T-cell (primary cell): ENCODE measurements at regions not wholly inside any gene's neighbourhood (a gene's known extent, or its start where the extent isn't known, plus 50 kb on each side); places are given as distances from the start of the nearest gene placed in this dataset.

Source experiments
- ATAC-seq, 4 experiments: fragments of 200-7000 bp in 3 of 4; fragments of 150-1000 bp in 1 of 4; cut with Tn5 transposase; replicated peaks in 1 of 4; 1 replicate in 3 of 4; 2 replicates in 1 of 4; pipeline ENCODE4 v1.10.0; 2021; ENCODE audit warnings: moderate library complexity in 3 of 4, mild to moderate bottlenecking in 2 of 4, moderate number of reproducible peaks in 1 of 4
- CTCF ChIA-PET, 2 donors: fragments of 300-600 bp; sonication (Branson Sonifier 250); formaldehyde crosslinking; loops; one replicate each; lab custom pipeline; 2022; ENCODE audit warnings: antibody characterized with exemption in 2 of 2; lab: Charles Lee
- POLR2A ChIA-PET, 2 donors: fragments of 300-600 bp; sonication (Branson Sonifier 250); formaldehyde crosslinking; loops; one replicate each; lab custom pipeline; 2022; ENCODE audit warnings: antibody characterized with exemption in 2 of 2; lab: Charles Lee
- DNase-seq, 35 experiments: peaks; one replicate each; pipeline versions ENCODE4 v3.0.0 to v3.0.0-alpha.2; 2013 to 2023
- H3K27ac ChIP-seq: one replicate; pipeline ENCODE4 v1.5.1; 2013; ENCODE audit warnings: low read length
- H3K27me3 ChIP-seq, 2 experiments: replicated peaks in 1 of 2; 1 replicate in 1 of 2; 2 replicates in 1 of 2; pipeline versions ENCODE4 v1.6.1 to v1.7.0; 2013; ENCODE audit warnings: low read length in 1 of 2, mixed read lengths in 1 of 2; ENCODE audit not compliant: control insufficient read depth in 2 of 2, insufficient read depth in 2 of 2; ENCODE audit errors: extremely low read depth in 1 of 2
- H3K36me3 ChIP-seq, 2 donors: 1 replicate in 1 of 2; 2 replicates in 1 of 2; pipeline versions ENCODE4 v1.6.1 to v1.7.0; 2013; ENCODE audit warnings: low read length in 1 of 2; ENCODE audit not compliant: control insufficient read depth in 2 of 2, insufficient read depth in 1 of 2; ENCODE audit errors: extremely low read depth in 1 of 2
- H3K4me1 ChIP-seq, 2 experiments: 1 replicate in 1 of 2; 2 replicates in 1 of 2; pipeline versions ENCODE4 v1.6.1 to v1.7.0; 2013; ENCODE audit warnings: low read length in 2 of 2, mixed read lengths in 1 of 2; ENCODE audit not compliant: insufficient read depth in 2 of 2, control insufficient read depth in 1 of 2; ENCODE audit errors: extremely low read depth in 1 of 2
- H3K4me3 ChIP-seq, 2 donors: 1 replicate in 1 of 2; 2 replicates in 1 of 2; pipeline versions ENCODE4 v1.5.1 to v1.7.0; 2013; ENCODE audit warnings: mild to moderate bottlenecking in 2 of 2, low read length in 1 of 2, moderate library complexity in 1 of 2; ENCODE audit not compliant: control insufficient read depth in 1 of 2; ENCODE audit errors: extremely low read depth in 1 of 2
- H3K9me3 ChIP-seq: 2 replicates; pipeline ENCODE4 v1.7.0; 2013
- H3K27ac Mint-ChIP-seq, 2 donors: one replicate each; pipeline ENCODE4 v1.8.0; 2020 to 2021; ENCODE audit warnings: mild to moderate bottlenecking in 2 of 2, mixed read lengths in 2 of 2
- H3K27me3 Mint-ChIP-seq, 2 donors: one replicate each; pipeline ENCODE4 v1.8.0; 2021 to 2022; ENCODE audit warnings: mixed read lengths in 2 of 2
- H3K36me3 Mint-ChIP-seq: one replicate; pipeline ENCODE4 v1.8.0; 2021; ENCODE audit warnings: mixed read lengths
- H3K4me1 Mint-ChIP-seq, 3 donors: one replicate each; pipeline ENCODE4 v1.8.0; 2020 to 2022; ENCODE audit warnings: mixed read lengths in 3 of 3, mild to moderate bottlenecking in 1 of 3
- H3K4me3 Mint-ChIP-seq, 3 donors: one replicate each; pipeline ENCODE4 v1.8.0; 2020 to 2022; ENCODE audit warnings: mild to moderate bottlenecking in 3 of 3, mixed read lengths in 3 of 3, moderate library complexity in 3 of 3
- H3K9me3 Mint-ChIP-seq, 3 donors: one replicate each; pipeline ENCODE4 v1.8.0; 2020 to 2022; ENCODE audit warnings: mixed read lengths in 3 of 3
- WGBS: methylation state at CpG from one replicate; pipeline ENCODE4 v1.1.5; 2013; ENCODE audit warnings: missing lambda C conversion rate; ENCODE audit not compliant: insufficient coverage; 5-methylcytosine and 5-hydroxymethylcytosine counted together

DNA sequence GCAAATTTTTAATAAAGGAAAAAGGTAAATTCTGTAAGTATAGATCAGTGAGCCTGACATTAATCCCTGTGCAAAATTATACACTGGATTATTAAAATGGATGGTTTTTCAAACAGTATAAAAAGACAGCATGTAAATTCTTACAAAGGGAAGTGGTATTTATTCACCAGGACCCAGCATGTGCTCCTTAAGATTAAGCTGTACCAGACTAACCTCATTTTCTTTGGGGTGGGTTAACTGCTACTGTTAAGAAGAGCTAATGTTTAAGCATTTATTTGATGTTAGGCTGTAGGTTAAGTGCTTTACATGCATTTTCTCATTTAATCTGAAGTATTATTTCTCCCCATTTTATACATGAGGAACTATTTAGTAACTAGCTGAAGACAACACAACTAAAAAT lies 60.3 kb upstream of the RFX3 start:
- ChIA-PET CTCF (interaction anchor here in 1 of 2 donors (0.7 kb wide), 1 partner anchor 79 kb away, joined by 3 read pairs; no protein-coding TSS in a partner anchor), POLR2A (no interaction called here)
- Histone ChIP-seq H3K27ac (no peak overlapping the region), H3K4me3 (no peak overlapping the region), H3K4me1 (no peaks in the 10 kb centered on the region), H3K27me3 (no peaks in the 10 kb centered on the region), H3K36me3 (no peaks in the 10 kb centered on the region), H3K9me3 (peaks cover 2% of the 10 kb centered on the region)
- peaks cover 0 to 4% (median 0%) of the 10 kb centered on the region in 3 donors for H3K4me1 Mint-ChIP-seq
- H3K27me3 Mint-ChIP-seq: no peaks in the 10 kb centered on the region
- no peak overlapping the region for H3K27ac Mint-ChIP-seq
- H3K4me3 Mint-ChIP-seq: no peak overlapping the region
- ATAC-seq: no peak
- no peak for DNase-seq
- H3K9me3 Mint-ChIP-seq: peaks cover 34 to 73% (median 36%) of the 10 kb centered on the region in 3 donors
- H3K36me3 Mint-ChIP-seq: peaks cover 34% of the 10 kb centered on the region

DNA sequence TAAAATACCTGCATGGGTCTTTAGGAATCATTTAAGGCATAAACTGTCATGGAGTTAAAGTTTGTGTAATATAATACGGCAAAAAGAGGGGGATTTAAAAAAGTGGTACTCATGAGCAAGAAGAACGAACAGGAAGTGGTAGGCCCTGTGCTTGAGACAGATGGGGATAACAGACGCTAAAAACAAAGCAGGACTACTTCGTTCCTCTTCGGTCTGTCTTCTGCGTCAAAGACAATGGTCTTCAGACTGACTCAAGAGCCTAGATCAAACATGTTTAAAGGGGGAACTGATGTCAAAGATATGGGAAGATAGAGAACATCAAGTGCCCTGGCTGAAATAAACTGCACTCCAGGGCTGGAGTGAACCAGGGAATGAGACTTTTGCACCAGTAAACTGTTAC lies 59.8 kb upstream of the RFX3 start:
- Histone ChIP-seq H3K4me1 (no peaks in the 10 kb centered on the region), H3K27ac (no peak overlapping the region), H3K27me3 (no peaks in the 10 kb centered on the region), H3K36me3 (no peaks in the 10 kb centered on the region), H3K9me3 (peaks cover 2% of the 10 kb centered on the region), H3K4me3 (no peak overlapping the region)
- H3K27ac Mint-ChIP-seq: peak overlapping the region in 1 of 2 donors; percentile 1
- H3K4me1 Mint-ChIP-seq: peaks cover 0 to 4% (median 0%) of the 10 kb centered on the region in 3 donors
- ChIA-PET POLR2A (no interaction called here), CTCF (no interaction called here)
- ATAC-seq: peak in 1 of 4 experiments; percentile 26
- 80% methylated on average over 6 of the region's 6 CpGs for WGBS
- H3K36me3 Mint-ChIP-seq: peaks cover 34% of the 10 kb centered on the region
- no peaks in the 10 kb centered on the region for H3K27me3 Mint-ChIP-seq
- peaks cover 34 to 72% (median 40%) of the 10 kb centered on the region in 3 donors for H3K9me3 Mint-ChIP-seq
- DNase-seq: no peak
- H3K4me3 Mint-ChIP-seq: no peak overlapping the region

DNA sequence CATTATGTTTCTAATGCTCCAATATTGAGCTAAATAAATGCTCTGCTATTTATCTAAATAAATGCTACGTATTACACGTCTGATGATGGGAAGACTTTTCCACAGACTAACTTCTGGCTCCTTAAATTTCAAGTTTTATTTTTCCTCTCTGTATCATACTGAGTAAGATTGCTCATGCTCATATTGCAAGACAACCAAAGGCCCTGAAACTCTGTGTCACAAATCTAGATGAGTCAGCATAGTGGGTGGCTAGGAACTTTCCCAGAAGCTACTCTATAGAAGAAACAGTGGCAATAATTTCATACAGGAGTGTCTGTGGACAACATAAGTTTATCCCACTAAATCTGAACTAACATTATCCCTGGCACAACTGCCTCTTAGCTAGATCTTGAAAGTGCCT lies 53.0 kb upstream of the RFX3 start:
- no CpG with 5 or more reads among the region's 2 CpGs for WGBS

DNA sequence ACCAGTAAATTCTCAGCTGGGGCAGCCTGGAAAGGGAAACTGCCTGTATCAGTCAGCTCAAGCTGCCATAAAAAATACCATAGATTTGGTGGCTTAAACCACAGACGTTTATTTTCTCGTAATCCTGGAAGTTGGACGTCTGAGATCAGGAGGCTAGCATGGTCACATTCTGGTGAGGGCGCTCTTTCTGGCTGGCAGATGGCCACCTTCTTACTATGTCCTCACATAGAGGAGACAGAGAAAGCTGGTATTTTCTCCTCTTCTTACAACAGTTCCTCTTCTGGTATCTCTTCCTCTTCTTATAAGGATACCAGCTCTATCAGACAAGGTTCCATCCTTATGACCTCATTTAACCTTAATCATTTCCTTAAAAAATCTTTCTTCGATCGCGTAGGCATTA lies 50.5 kb upstream of the RFX3 start:
- Histone ChIP-seq H3K4me1 (no peaks in the 10 kb centered on the region), H3K4me3 (no peak overlapping the region), H3K9me3 (peaks cover 2% of the 10 kb centered on the region), H3K36me3 (no peaks in the 10 kb centered on the region), H3K27me3 (no peaks in the 10 kb centered on the region), H3K27ac (no peak overlapping the region)
- no peak overlapping the region for H3K27ac Mint-ChIP-seq
- no peak overlapping the region for H3K4me3 Mint-ChIP-seq
- H3K4me1 Mint-ChIP-seq: no peaks in the 10 kb centered on the region
- ChIA-PET POLR2A (no interaction called here), CTCF (no interaction called here)
- peaks cover 11 to 26% (median 23%) of the 10 kb centered on the region in 3 donors for H3K9me3 Mint-ChIP-seq
- WGBS: 84% methylated on average over 3 of the region's 7 CpGs
- peaks cover 36% of the 10 kb centered on the region for H3K36me3 Mint-ChIP-seq
- ATAC-seq: no peak
- H3K27me3 Mint-ChIP-seq: no peaks in the 10 kb centered on the region
- peak in 1 of 35 experiments; percentile 9 for DNase-seq

More for the DNA sequence above, 53.0 kb upstream of the RFX3 start:
- Mint-ChIP-seq H3K4me3 (no peak overlapping the region), H3K27me3 (no peaks in the 10 kb centered on the region), H3K4me1 (no peaks in the 10 kb centered on the region), H3K27ac (no peak overlapping the region), H3K36me3 (peaks cover 41% of the 10 kb centered on the region), H3K9me3 (peaks cover 17 to 50% (median 39%) of the 10 kb centered on the region in 3 donors)
- POLR2A ChIA-PET: interaction anchor here in 1 of 2 donors (0.7 kb wide), 1 partner anchor 23 kb away, joined by 3 read pairs; no protein-coding TSS in a partner anchor
- Histone ChIP-seq H3K9me3 (peaks cover 2% of the 10 kb centered on the region), H3K27ac (no peak overlapping the region), H3K4me3 (no peak overlapping the region), H3K36me3 (no peaks in the 10 kb centered on the region), H3K4me1 (no peaks in the 10 kb centered on the region), H3K27me3 (no peaks in the 10 kb centered on the region)
- CTCF ChIA-PET: no interaction called here
- ATAC-seq (no peak), DNase-seq (no peak)

DNA sequence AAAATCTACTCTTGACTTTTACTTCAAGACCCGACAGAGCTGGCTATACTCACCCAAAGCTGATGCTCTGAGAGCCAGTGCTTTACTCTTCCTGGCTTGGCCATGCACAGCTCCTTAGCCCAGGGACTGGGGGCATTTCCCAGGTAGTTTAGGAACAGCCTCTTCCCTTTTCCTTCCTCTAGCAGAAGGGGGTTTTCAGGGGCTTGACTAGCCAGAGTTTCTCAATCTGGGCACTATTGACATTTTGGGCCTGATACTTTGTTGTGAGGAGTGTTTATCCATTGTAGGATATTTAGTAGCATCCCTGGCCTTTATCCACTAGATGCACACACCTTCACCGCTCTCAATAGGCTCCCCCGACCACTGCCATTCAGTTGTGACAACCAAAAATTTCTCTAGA lies 50.0 kb upstream of the RFX3 start:
- Histone ChIP-seq H3K27ac (no peak overlapping the region), H3K27me3 (no peaks in the 10 kb centered on the region), H3K4me1 (no peaks in the 10 kb centered on the region), H3K36me3 (no peaks in the 10 kb centered on the region), H3K9me3 (no peaks in the 10 kb centered on the region), H3K4me3 (no peak overlapping the region)
- no peaks in the 10 kb centered on the region for H3K27me3 Mint-ChIP-seq
- POLR2A ChIA-PET: no interaction called here
- no peaks in the 10 kb centered on the region for H3K4me1 Mint-ChIP-seq
- peaks cover 31% of the 10 kb centered on the region for H3K36me3 Mint-ChIP-seq
- ATAC-seq: no peak
- H3K4me3 Mint-ChIP-seq: no peak overlapping the region
- CTCF ChIA-PET: no interaction called here
- peaks cover 9 to 21% (median 17%) of the 10 kb centered on the region in 3 donors for H3K9me3 Mint-ChIP-seq
- DNase-seq: no peak
- 75% methylated on average over 1 of the region's 3 CpGs for WGBS
- H3K27ac Mint-ChIP-seq: no peak overlapping the region
